ENCODE measurements at regions not wholly inside any gene's neighbourhood (a gene's known extent, or its start where the extent isn't known, plus 50 kb on each side); places are given as distances from the start of the nearest gene placed in this dataset.

DNA sequence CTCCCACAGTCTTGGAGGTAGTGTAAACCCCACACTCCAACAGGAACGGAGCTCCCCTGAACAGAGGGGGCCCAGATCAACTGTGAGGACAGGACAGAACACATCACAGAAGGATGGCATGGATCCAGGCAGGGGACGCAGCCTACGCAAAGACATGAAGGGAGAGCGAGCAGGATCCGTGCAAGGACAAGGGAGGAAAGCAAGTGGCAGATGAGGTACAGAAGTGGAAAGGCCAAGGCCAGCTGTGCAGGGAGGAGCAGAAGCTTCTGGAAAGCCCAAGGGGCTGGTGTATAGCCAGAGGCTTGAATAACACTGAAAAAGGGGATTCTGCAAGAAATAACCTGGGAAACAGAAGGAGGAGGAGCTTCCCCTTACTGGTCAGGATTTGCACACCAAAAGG, 81.2 kb downstream of the SIPA1L2 start:
- TF ChIP-seq, protein P1, sequence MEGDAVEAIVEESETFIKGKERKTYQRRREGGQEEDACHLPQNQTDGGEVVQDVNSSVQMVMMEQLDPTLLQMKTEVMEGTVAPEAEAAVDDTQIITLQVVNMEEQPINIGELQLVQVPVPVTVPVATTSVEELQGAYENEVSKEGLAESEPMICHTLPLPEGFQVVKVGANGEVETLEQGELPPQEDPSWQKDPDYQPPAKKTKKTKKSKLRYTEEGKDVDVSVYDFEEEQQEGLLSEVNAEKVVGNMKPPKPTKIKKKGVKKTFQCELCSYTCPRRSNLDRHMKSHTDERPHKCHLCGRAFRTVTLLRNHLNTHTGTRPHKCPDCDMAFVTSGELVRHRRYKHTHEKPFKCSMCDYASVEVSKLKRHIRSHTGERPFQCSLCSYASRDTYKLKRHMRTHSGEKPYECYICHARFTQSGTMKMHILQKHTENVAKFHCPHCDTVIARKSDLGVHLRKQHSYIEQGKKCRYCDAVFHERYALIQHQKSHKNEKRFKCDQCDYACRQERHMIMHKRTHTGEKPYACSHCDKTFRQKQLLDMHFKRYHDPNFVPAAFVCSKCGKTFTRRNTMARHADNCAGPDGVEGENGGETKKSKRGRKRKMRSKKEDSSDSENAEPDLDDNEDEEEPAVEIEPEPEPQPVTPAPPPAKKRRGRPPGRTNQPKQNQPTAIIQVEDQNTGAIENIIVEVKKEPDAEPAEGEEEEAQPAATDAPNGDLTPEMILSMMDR (conservative IDR thresholded peaks at IDR 0.05) = no peak
- TF ChIP-seq ZFX (IDR thresholded peaks at IDR 0.05) = no peak

All from C4-2B (cell line).